Natural killer cell (primary cell): ENCODE measurements at regions not wholly inside any gene's neighbourhood (a gene's known extent, or its start where the extent isn't known, plus 50 kb on each side); places are given as distances from the start of the nearest gene placed in this dataset.
A peak's percentile ranks its signal among the peaks of the same experiment; 100 is the strongest.
"Not testable (repeated sequence)": the region's sequence is repeated elsewhere in the genome, so short reads cannot be mapped to it uniquely, and the experiment has no call there.

Source experiments
- ATAC-seq, 3 donors: fragments of 150-1000 bp in 2 of 3; fragments of 200-7000 bp in 1 of 3; cut with Tn5 transposase; 1 replicate in 1 of 3; 2 replicates in 2 of 3; pipeline ENCODE4 v1.10.0; 2021; ENCODE audit warnings: mild to moderate bottlenecking in 2 of 3, moderate library complexity in 2 of 3
- DNase-seq, 2 donors: peaks; one replicate each; pipeline versions ENCODE4 v3.0.0 to v3.0.0-alpha.2; 2013 to 2021; ENCODE audit warnings: mixed read lengths in 1 of 2
- H3K27ac ChIP-seq: one replicate; pipeline ENCODE4 v1.5.1; 2013; ENCODE audit warnings: mild to moderate bottlenecking, low read length
- H3K27me3 ChIP-seq: one replicate; pipeline ENCODE4 v1.6.1; 2013; ENCODE audit warnings: low read length; ENCODE audit not compliant: control insufficient read depth, insufficient read depth
- H3K36me3 ChIP-seq: one replicate; pipeline ENCODE4 v1.6.1; 2013; ENCODE audit warnings: low read length; ENCODE audit not compliant: control insufficient read depth, insufficient read depth
- H3K4me1 ChIP-seq: one replicate; pipeline ENCODE4 v1.6.1; 2013; ENCODE audit warnings: low read length; ENCODE audit not compliant: control insufficient read depth, insufficient read depth
- H3K4me3 ChIP-seq: one replicate; pipeline ENCODE4 v1.5.1; 2013; ENCODE audit warnings: low read length
- H3K9me3 ChIP-seq: one replicate; pipeline ENCODE4 v1.6.1; 2013; ENCODE audit warnings: low read length; ENCODE audit not compliant: control insufficient read depth, insufficient read depth
- H3K27ac Mint-ChIP-seq, 2 donors: one replicate each; pipeline ENCODE4 v1.8.0; 2022; ENCODE audit warnings: mild to moderate bottlenecking in 2 of 2, mixed read lengths in 2 of 2, moderate library complexity in 1 of 2
- H3K27me3 Mint-ChIP-seq, 2 donors: one replicate each; pipeline ENCODE4 v1.8.0; 2022; ENCODE audit warnings: low read depth in 2 of 2, mixed read lengths in 2 of 2
- H3K36me3 Mint-ChIP-seq: one replicate; pipeline ENCODE4 v1.8.0; 2022; ENCODE audit warnings: mixed read lengths
- H3K4me1 Mint-ChIP-seq, 2 donors: one replicate each; pipeline ENCODE4 v1.8.0; 2022; ENCODE audit warnings: mixed read lengths in 2 of 2
- H3K4me3 Mint-ChIP-seq: one replicate; pipeline ENCODE4 v1.8.0; 2022; ENCODE audit warnings: mild to moderate bottlenecking, moderate library complexity, mixed read lengths
- H3K9me3 Mint-ChIP-seq, 2 donors: one replicate each; pipeline ENCODE4 v1.8.0; 2022; ENCODE audit warnings: mixed read lengths in 2 of 2
- WGBS: methylation state at CpG from one replicate; pipeline ENCODE4 v1.1.7; 2013; ENCODE audit warnings: missing lambda C conversion rate; ENCODE audit not compliant: insufficient coverage; 5-methylcytosine and 5-hydroxymethylcytosine counted together
- intact Hi-C: fragments of 100-400 bp; cut with micrococcal nuclease; formaldehyde crosslinking; loops from one replicate; pipeline ENCODE4 v1.14.2; 2022
- TF ChIP-seq, protein P1 (sequence below): fragments of 200-600 bp; IDR thresholded peaks from one replicate; pipeline ENCODE4 v1.8.0; 2022; ENCODE audit warnings: antibody characterized with exemption

DNA sequence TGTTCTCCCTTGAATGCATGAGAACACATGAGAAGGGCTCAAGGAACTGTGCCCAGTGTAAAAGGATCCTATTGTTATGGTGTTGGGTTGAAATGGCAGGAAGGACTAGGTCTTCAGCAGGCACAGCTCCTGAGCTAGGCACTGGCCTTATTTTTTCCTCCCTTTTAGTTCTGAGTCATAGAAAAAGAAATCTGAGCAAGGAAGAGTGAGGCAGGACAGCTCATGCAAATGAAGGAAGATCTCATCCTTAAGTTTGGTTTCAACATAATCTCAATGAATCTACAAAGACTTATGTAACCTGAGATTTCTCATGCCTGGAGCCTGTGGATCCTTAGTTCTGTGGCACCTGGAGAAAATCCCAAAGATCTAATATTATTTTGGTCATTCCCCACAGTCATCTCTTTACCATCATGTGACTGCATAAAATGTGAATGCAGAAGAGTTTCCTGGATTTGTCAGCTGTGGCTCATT lies 188.6 kb upstream of the TBL1XR1 start:
- H3K4me1 ChIP-seq = no peaks in the 10 kb centered on the region
- Mint-ChIP-seq H3K4me3 (no peak overlapping the region), H3K36me3 (no peaks in the 10 kb centered on the region), H3K9me3 (peaks cover 0 to 2% of the 10 kb centered on the region in 2 donors), H3K4me1 (peaks cover 5 to 8% of the 10 kb centered on the region in 2 donors), H3K27me3 (no peaks in the 10 kb centered on the region), H3K27ac (peak overlapping the region in 1 of 2 donors; percentile 16)
- no peak for DNase-seq
- H3K27me3 ChIP-seq = no peaks in the 10 kb centered on the region
- TF ChIP-seq, protein P1, sequence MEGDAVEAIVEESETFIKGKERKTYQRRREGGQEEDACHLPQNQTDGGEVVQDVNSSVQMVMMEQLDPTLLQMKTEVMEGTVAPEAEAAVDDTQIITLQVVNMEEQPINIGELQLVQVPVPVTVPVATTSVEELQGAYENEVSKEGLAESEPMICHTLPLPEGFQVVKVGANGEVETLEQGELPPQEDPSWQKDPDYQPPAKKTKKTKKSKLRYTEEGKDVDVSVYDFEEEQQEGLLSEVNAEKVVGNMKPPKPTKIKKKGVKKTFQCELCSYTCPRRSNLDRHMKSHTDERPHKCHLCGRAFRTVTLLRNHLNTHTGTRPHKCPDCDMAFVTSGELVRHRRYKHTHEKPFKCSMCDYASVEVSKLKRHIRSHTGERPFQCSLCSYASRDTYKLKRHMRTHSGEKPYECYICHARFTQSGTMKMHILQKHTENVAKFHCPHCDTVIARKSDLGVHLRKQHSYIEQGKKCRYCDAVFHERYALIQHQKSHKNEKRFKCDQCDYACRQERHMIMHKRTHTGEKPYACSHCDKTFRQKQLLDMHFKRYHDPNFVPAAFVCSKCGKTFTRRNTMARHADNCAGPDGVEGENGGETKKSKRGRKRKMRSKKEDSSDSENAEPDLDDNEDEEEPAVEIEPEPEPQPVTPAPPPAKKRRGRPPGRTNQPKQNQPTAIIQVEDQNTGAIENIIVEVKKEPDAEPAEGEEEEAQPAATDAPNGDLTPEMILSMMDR = no peak
- H3K27ac ChIP-seq = no peak overlapping the region
- no peaks in the 10 kb centered on the region for H3K9me3 ChIP-seq
- H3K36me3 ChIP-seq = no peaks in the 10 kb centered on the region
- intact Hi-C loops = no loop called here
- no peak for ATAC-seq
- no peak overlapping the region for H3K4me3 ChIP-seq

DNA sequence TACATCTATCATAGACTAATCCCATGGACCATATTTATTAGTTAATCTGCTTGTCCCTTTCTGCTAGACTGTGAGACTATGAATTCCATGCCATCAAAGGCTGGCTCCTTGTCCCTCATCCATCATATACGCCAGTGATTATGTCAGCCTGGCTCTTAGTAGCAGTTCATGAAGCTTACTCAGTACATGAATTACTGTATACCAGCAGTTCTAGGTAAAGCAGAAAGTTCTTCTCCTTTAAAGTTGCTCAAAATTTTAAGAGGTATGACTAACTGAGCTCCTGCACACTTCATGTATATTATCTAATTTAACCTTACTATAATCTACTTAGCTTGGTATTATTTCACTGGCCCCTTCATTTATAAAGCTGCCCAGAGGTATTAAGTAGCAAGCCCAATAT lies 190.9 kb upstream of the TBL1XR1 start:
- intact Hi-C loops = no loop called here
- Mint-ChIP-seq H3K4me1 (peaks cover 5 to 8% of the 10 kb centered on the region in 2 donors), H3K4me3 (no peak overlapping the region), H3K9me3 (peaks cover 0 to 2% of the 10 kb centered on the region in 2 donors), H3K27ac (no peak overlapping the region), H3K27me3 (no peaks in the 10 kb centered on the region), H3K36me3 (no peaks in the 10 kb centered on the region)
- ATAC-seq = no peak
- H3K36me3 ChIP-seq = no peaks in the 10 kb centered on the region
- H3K4me3 ChIP-seq = no peak overlapping the region
- WGBS = 80% methylated on average over 1 of the region's 1 CpG
- DNase-seq = no peak
- no peaks in the 10 kb centered on the region for H3K4me1 ChIP-seq
- no peak overlapping the region for H3K27ac ChIP-seq
- no peaks in the 10 kb centered on the region for H3K9me3 ChIP-seq
- TF ChIP-seq, protein P1 = no peak
- no peaks in the 10 kb centered on the region for H3K27me3 ChIP-seq

DNA sequence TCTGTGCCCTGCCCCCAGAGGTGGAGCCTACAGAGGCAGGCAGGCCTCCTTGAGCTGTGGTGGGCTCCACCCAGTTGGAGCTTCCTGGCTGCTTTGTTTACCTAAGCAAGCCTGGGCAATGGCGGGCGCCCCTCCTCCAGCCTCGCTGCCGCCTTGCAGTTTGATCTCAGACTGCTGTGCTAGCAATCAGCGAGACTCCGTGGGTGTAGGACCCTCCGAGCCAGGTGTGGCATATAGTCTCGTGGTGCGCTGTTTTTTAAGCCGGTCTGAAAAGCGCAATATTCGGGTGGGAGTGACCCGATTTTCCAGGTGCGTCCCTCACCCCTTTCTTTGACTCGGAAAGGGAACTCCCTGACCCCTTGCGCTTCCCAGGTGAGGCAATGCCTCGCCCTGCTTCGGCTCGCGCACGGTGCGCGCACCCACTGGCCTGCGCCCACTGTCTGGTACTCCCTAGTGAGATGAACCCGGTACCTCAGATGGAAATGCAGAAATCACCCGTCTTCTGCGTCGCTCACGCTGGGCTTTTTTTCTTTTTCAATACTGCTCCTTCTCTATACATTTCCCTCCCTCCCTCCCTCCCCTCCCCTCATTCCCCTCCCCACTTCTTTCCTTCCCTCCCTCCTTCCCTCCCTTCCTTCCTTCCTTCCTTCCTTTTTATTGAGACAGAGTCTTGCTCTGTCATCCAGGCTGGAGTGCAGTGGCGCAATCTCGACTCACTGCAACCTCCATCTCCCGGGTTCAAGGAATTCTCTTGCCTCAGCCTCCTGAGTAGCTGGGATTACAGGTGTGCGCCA lies 197.1 kb upstream of the TBL1XR1 start:
- H3K4me1 Mint-ChIP-seq, H3K9me3 ChIP-seq, H3K4me1 ChIP-seq, H3K27me3 Mint-ChIP-seq, ATAC-seq, H3K27ac Mint-ChIP-seq, H3K27ac ChIP-seq, H3K9me3 Mint-ChIP-seq, H3K4me3 ChIP-seq, H3K4me3 Mint-ChIP-seq, H3K36me3 ChIP-seq, H3K36me3 Mint-ChIP-seq, DNase-seq, H3K27me3 ChIP-seq, intact Hi-C loops: not testable (repeated sequence)
- WGBS = 86% methylated on average over 24 of the region's 33 CpGs

DNA sequence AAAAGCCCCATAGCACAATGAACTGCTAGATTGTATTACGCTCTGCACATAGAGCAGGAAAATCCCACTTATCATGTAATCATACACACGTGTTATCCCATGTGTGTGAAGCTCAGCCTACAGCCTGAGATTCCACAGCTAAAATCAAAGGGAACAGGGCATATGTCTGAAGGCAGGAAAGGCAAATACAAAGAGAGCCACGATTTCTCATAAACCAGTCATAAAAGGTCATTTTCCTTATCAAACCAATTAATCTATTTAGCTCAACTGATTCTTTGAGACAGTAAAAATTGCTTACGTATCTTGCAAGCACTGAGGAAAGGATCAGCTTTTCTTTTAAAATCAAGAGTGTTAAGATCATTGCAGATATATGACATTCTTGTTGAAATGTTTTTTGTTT lies 199.5 kb upstream of the TBL1XR1 start:
- H3K36me3 ChIP-seq = no peaks in the 10 kb centered on the region
- ATAC-seq (no peak), DNase-seq (no peak)
- intact Hi-C loops = no loop called here
- no peak overlapping the region for H3K4me3 ChIP-seq
- Mint-ChIP-seq H3K4me3 (no peak overlapping the region), H3K27me3 (no peaks in the 10 kb centered on the region), H3K27ac (no peak overlapping the region), H3K4me1 (no peaks in the 10 kb centered on the region), H3K36me3 (no peaks in the 10 kb centered on the region), H3K9me3 (no peaks in the 10 kb centered on the region)
- no peaks in the 10 kb centered on the region for H3K27me3 ChIP-seq
- no peaks in the 10 kb centered on the region for H3K4me1 ChIP-seq
- H3K9me3 ChIP-seq = no peaks in the 10 kb centered on the region
- TF ChIP-seq, protein P1 = no peak
- no peak overlapping the region for H3K27ac ChIP-seq
- 86% methylated on average over 3 of the region's 4 CpGs for WGBS
